GM12878 (cell line): ENCODE measurements at regions not wholly inside any gene's neighbourhood (a gene's known extent, or its start where the extent isn't known, plus 50 kb on each side); places are given as distances from the start of the nearest gene placed in this dataset.

Experiments
- ATAC-seq: fragments of 200-7000 bp; cut with Tn5 transposase; 3 replicates; pipeline ENCODE4 v1.9.1; 2020; ENCODE audit warnings: mild to moderate bottlenecking, moderate library complexity
- BruUV-seq: library from RNA; stranded (reverse); fragments of 400-500 nt; replicated peaks from 2 replicates; lab custom pipeline; 2021; lab: Mats Ljungman, UMichigan
- CTCF ChIA-PET: fragments of 300-600 bp; sonication (Branson Sonifier 250); formaldehyde crosslinking; extraction: SDS; loops from one replicate; lab custom pipeline; 2021; ENCODE audit warnings: inconsistent platforms; lab: Yijun Ruan, JAX
- POLR2A ChIA-PET: fragments of 350-600 bp; formaldehyde crosslinking; extraction: SDS; loops from one replicate; lab custom pipeline; 2021; ENCODE audit warnings: inconsistent platforms; lab: Charles Lee
- RAD21 ChIA-PET: fragments of 300-600 bp; sonication (Branson Sonifier 250); formaldehyde crosslinking; loops from one replicate; lab custom pipeline; 2023; ENCODE audit warnings: antibody characterized with exemption; ENCODE audit not compliant: unreplicated experiment; lab: Charles Lee
- SMC1A ChIA-PET: fragments of 300-600 bp; sonication (Branson Sonifier 250); formaldehyde crosslinking; loops from one replicate; lab custom pipeline; 2023; ENCODE audit not compliant: unreplicated experiment, uncharacterized antibody; lab: Charles Lee
- DNase-seq: peaks from one replicate; pipeline ENCODE4 v3.0.0-alpha.2; 2011; ENCODE audit warnings: low read depth, low spot score
- FAIRE-seq: peaks from 3 replicates; lab custom pipeline; 2011; peaks lifted over from hg19 to GRCh38; lab: Jason Lieb, UNC
- H2AFZ ChIP-seq: 2 replicates; pipeline ENCODE4 v1.6.0; 2011; ENCODE audit warnings: low read depth, low read length, control low read depth; ENCODE audit not compliant: control insufficient read depth
- H3K27ac ChIP-seq: 2 replicates; pipeline ENCODE4 v1.5.1; 2011; ENCODE audit warnings: control low read depth; ENCODE audit not compliant: control insufficient read depth, insufficient read depth
- H3K27me3 ChIP-seq, 2 experiments: replicated peaks in 1 of 2; 2 replicates each; pipeline versions ENCODE4 v1.6.0 to v1.6.1; 2011; ENCODE audit warnings: low read length in 1 of 2; ENCODE audit not compliant: control insufficient read depth in 2 of 2, insufficient read depth in 2 of 2
- H3K36me3 ChIP-seq, 2 experiments: 2 replicates each; pipeline ENCODE4 v1.5.1; 2011; ENCODE audit warnings: low read length in 1 of 2; ENCODE audit not compliant: control insufficient read depth in 2 of 2, insufficient read depth in 2 of 2
- H3K4me1 ChIP-seq: 2 replicates; pipeline ENCODE4 v1.6.1; 2011; ENCODE audit warnings: mild to moderate bottlenecking, low read length, moderate library complexity, mixed read lengths; ENCODE audit not compliant: control insufficient read depth, insufficient read depth
- H3K4me2 ChIP-seq: 2 replicates; pipeline ENCODE4 v1.6.0; 2011; ENCODE audit warnings: control low read depth; ENCODE audit not compliant: control insufficient read depth, insufficient read depth
- H3K4me3 ChIP-seq: fragments of 200-600 bp; sonication (generic); 2 replicates; pipeline ENCODE4 v1.5.1; 2016
- H3K79me2 ChIP-seq: 2 replicates; pipeline ENCODE4 v1.6.0; 2011; ENCODE audit warnings: low read length; ENCODE audit not compliant: control insufficient read depth, insufficient read depth
- H3K9ac ChIP-seq: 2 replicates; pipeline ENCODE4 v1.8.0; 2011; ENCODE audit warnings: low read length, control low read depth, mixed read lengths; ENCODE audit not compliant: control insufficient read depth, insufficient read depth
- H3K9me3 ChIP-seq: replicated peaks from 3 replicates; pipeline ENCODE4 v1.5.1; 2011; ENCODE audit warnings: mild to moderate bottlenecking, low read length; ENCODE audit not compliant: control insufficient read depth, insufficient read depth
- H4K20me1 ChIP-seq: 2 replicates; pipeline ENCODE4 v1.6.0; 2011; ENCODE audit not compliant: control insufficient read depth, insufficient read depth
- ATF7 ChIP-seq: fragments of 450-650 bp; IDR thresholded peaks from 2 replicates; pipeline ENCODE4 v1.6.1; 2016; ENCODE audit warnings: low read depth, mild to moderate bottlenecking
- CREM ChIP-seq: IDR thresholded peaks from 2 replicates; pipeline ENCODE4 v1.6.1; 2014; ENCODE audit warnings: antibody characterized with exemption, low read depth
- EED ChIP-seq: sonication (generic); IDR thresholded peaks from 2 replicates; pipeline ENCODE4 v1.6.1; 2016; ENCODE audit warnings: antibody characterized with exemption, low read depth
- HDGF ChIP-seq: fragments of 450-650 bp; IDR thresholded peaks from 2 replicates; pipeline ENCODE4 v1.6.1; 2016; ENCODE audit warnings: antibody characterized with exemption
- PML ChIP-seq: IDR thresholded peaks from 2 replicates; pipeline ENCODE4 v1.6.1; 2012; ENCODE audit warnings: low read length, inconsistent platforms
- RFX5 ChIP-seq: IDR thresholded peaks from 2 replicates; pipeline ENCODE4 v1.6.1; 2011; ENCODE audit warnings: low read depth, low read length, improper control_type of control experiment
- ZNF217 ChIP-seq: fragments of 450-650 bp; IDR thresholded peaks from 2 replicates; pipeline ENCODE4 v1.6.1; 2017; ENCODE audit warnings: antibody characterized with exemption, mild to moderate bottlenecking
- ZNF24 ChIP-seq: fragments of 450-650 bp; IDR thresholded peaks from 2 replicates; pipeline ENCODE4 v1.6.1; 2017; ENCODE audit warnings: antibody characterized with exemption, mild to moderate bottlenecking
- WGBS: methylation state at CpG from one replicate; pipeline ENCODE4 v1.1.6; 2016; ENCODE audit warnings: low lambda C conversion rate; ENCODE audit not compliant: insufficient replicate concordance, insufficient coverage; ENCODE audit errors: missing lambda C conversion rate; 5-methylcytosine and 5-hydroxymethylcytosine counted together
- in situ Hi-C: fragments of 300-500 bp; cut with MboI; formaldehyde crosslinking; loops from 9 replicates; pipeline ENCODE4 v1.14.3; 2018; ENCODE audit warnings: mixed read lengths
- intact Hi-C: fragments of 100-400 bp; cut with micrococcal nuclease; formaldehyde crosslinking; loops from one replicate; pipeline ENCODE4 v1.14.2; 2022; ENCODE audit not compliant: unreplicated experiment
- TF ChIP-seq, protein P1 (sequence below): IDR thresholded peaks from 2 replicates; pipeline ENCODE4 v1.6.1; 2012; ENCODE audit warnings: low read depth, low read length, improper control_type of control experiment
- TF ChIP-seq, protein P2 (sequence below): IDR thresholded peaks from 2 replicates; pipeline ENCODE4 v1.6.1; 2012; ENCODE audit warnings: low read depth, low read length, improper control_type of control experiment
- TF ChIP-seq, protein P3 (sequence below): fragments of 450-650 bp; IDR thresholded peaks from 2 replicates; pipeline ENCODE4 v1.6.1; 2016; ENCODE audit warnings: mild to moderate bottlenecking
- TF ChIP-seq, protein P4 (sequence below): IDR thresholded peaks from 2 replicates; pipeline ENCODE4 v1.6.1; 2012; ENCODE audit warnings: improper control_type of control experiment, low read depth, low read length; ENCODE audit not compliant: insufficient replicate concordance

DNA sequence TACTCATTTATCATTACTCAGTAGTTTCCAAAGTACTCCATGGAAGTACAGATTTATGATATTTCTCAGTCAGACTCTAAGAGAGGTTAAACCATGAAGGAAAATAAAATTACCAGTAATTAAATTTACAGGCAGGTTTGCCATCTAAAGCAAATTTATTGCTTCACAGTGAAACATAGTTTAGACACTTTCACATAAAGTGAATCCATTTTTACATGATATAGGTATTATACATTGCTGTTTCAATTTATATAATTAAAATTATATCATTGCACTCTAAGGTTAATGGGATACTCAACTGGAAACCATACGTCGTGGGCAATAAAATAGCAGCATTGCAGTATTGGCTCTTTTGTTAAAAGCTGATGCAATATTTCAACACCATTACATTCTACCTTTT, 202.8 kb downstream of the SLIT2 start:
- no peaks in the 10 kb centered on the region for H3K9me3 ChIP-seq
- H3K4me2 ChIP-seq = no peak overlapping the region
- no peaks in the 10 kb centered on the region for H3K4me1 ChIP-seq
- no peak for DNase-seq
- TF ChIP-seq, protein P1, sequence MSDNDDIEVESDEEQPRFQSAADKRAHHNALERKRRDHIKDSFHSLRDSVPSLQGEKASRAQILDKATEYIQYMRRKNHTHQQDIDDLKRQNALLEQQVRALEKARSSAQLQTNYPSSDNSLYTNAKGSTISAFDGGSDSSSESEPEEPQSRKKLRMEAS = no peak
- TF ChIP-seq PML (no peak), RFX5 (no peak), EED (no peak), ZNF217 (no peak)
- H4K20me1 ChIP-seq = no peaks in the 10 kb centered on the region
- no peaks in the 10 kb centered on the region for H3K79me2 ChIP-seq
- ChIA-PET RAD21 (no interaction called here), POLR2A (no interaction called here), CTCF (no interaction called here), SMC1A (no interaction called here)
- FAIRE-seq = no peak
- no peak for ATAC-seq
- H3K4me3 ChIP-seq = no peak overlapping the region
- intact Hi-C loops = no loop called here
- no peaks in the 10 kb centered on the region for H3K27me3 ChIP-seq
- H3K9ac ChIP-seq = no peak overlapping the region
- no TSS peak for BruUV-seq
- no peaks in the 10 kb centered on the region for H3K36me3 ChIP-seq
- 33% methylated on average over 2 of the region's 2 CpGs for WGBS
- H2AFZ ChIP-seq = no peak overlapping the region
- no peak overlapping the region for H3K27ac ChIP-seq
- in situ Hi-C loops = no loop called here

DNA sequence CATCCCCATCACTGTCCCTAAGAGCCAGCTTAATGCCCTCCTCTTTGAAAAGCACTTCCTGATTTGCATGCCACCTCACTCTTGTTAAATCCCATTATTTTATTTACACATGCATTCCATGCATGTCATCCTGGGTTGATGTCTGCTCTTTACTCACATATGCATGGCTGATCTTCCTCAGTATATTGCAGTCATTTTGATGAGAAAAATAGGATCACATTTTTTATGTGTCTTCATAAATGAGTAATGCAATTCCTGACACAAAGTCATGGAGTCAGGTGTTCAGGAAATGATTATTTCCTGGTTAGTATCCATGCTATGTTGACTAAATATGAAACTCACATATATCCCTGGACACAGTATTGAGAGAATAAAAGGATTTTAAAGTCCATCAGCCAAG, 204.7 kb downstream of the SLIT2 start:
- no peaks in the 10 kb centered on the region for H3K4me1 ChIP-seq
- DNase-seq (no peak), ATAC-seq (no peak), FAIRE-seq (no peak)
- ChIA-PET CTCF (no interaction called here), RAD21 (no interaction called here), POLR2A (no interaction called here), SMC1A (no interaction called here)
- in situ Hi-C loops (no loop called here), intact Hi-C loops (no loop called here)
- H3K9ac ChIP-seq = no peak overlapping the region
- TF ChIP-seq HDGF = no peak
- TF ChIP-seq, protein P2, sequence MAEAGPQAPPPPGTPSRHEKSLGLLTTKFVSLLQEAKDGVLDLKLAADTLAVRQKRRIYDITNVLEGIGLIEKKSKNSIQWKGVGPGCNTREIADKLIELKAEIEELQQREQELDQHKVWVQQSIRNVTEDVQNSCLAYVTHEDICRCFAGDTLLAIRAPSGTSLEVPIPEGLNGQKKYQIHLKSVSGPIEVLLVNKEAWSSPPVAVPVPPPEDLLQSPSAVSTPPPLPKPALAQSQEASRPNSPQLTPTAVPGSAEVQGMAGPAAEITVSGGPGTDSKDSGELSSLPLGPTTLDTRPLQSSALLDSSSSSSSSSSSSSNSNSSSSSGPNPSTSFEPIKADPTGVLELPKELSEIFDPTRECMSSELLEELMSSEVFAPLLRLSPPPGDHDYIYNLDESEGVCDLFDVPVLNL = no peak
- TF ChIP-seq, protein P3, sequence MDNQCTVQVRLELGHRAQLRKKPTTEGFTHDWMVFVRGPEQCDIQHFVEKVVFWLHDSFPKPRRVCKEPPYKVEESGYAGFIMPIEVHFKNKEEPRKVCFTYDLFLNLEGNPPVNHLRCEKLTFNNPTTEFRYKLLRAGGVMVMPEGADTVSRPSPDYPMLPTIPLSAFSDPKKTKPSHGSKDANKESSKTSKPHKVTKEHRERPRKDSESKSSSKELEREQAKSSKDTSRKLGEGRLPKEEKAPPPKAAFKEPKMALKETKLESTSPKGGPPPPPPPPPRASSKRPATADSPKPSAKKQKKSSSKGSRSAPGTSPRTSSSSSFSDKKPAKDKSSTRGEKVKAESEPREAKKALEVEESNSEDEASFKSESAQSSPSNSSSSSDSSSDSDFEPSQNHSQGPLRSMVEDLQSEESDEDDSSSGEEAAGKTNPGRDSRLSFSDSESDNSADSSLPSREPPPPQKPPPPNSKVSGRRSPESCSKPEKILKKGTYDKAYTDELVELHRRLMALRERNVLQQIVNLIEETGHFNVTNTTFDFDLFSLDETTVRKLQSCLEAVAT = no peak
- TF ChIP-seq, protein P4, sequence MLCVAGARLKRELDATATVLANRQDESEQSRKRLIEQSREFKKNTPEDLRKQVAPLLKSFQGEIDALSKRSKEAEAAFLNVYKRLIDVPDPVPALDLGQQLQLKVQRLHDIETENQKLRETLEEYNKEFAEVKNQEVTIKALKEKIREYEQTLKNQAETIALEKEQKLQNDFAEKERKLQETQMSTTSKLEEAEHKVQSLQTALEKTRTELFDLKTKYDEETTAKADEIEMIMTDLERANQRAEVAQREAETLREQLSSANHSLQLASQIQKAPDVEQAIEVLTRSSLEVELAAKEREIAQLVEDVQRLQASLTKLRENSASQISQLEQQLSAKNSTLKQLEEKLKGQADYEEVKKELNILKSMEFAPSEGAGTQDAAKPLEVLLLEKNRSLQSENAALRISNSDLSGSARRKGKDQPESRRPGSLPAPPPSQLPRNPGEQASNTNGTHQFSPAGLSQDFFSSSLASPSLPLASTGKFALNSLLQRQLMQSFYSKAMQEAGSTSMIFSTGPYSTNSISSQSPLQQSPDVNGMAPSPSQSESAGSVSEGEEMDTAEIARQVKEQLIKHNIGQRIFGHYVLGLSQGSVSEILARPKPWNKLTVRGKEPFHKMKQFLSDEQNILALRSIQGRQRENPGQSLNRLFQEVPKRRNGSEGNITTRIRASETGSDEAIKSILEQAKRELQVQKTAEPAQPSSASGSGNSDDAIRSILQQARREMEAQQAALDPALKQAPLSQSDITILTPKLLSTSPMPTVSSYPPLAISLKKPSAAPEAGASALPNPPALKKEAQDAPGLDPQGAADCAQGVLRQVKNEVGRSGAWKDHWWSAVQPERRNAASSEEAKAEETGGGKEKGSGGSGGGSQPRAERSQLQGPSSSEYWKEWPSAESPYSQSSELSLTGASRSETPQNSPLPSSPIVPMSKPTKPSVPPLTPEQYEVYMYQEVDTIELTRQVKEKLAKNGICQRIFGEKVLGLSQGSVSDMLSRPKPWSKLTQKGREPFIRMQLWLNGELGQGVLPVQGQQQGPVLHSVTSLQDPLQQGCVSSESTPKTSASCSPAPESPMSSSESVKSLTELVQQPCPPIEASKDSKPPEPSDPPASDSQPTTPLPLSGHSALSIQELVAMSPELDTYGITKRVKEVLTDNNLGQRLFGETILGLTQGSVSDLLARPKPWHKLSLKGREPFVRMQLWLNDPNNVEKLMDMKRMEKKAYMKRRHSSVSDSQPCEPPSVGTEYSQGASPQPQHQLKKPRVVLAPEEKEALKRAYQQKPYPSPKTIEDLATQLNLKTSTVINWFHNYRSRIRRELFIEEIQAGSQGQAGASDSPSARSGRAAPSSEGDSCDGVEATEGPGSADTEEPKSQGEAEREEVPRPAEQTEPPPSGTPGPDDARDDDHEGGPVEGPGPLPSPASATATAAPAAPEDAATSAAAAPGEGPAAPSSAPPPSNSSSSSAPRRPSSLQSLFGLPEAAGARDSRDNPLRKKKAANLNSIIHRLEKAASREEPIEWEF = no peak
- no peak for TF ChIP-seq ZNF24
- no peak for TF ChIP-seq CREM
- no peak for TF ChIP-seq ATF7
- H3K4me2 ChIP-seq = no peak overlapping the region
- no peaks in the 10 kb centered on the region for H3K9me3 ChIP-seq
- H2AFZ ChIP-seq = no peak overlapping the region
- H3K4me3 ChIP-seq = no peak overlapping the region
- no peaks in the 10 kb centered on the region for H4K20me1 ChIP-seq
- no peaks in the 10 kb centered on the region for H3K36me3 ChIP-seq
- no peak overlapping the region for H3K27ac ChIP-seq
- H3K79me2 ChIP-seq = no peaks in the 10 kb centered on the region
- no TSS peak for BruUV-seq
- H3K27me3 ChIP-seq = no peaks in the 10 kb centered on the region
